ENCODE measurements at regions not wholly inside any gene's neighbourhood (a gene's known extent, or its start where the extent isn't known, plus 50 kb on each side); places are given as distances from the start of the nearest gene placed in this dataset.
"Not testable (repeated sequence)": the region's sequence is repeated elsewhere in the genome, so short reads cannot be mapped to it uniquely, and the experiment has no call there.

- WGBS: 88% methylated on average over 5 of the region's 5 CpGs
- H3K4me1 ChIP-seq (ENCODE audit: insufficient read depth, low read length): no peaks in the 10 kb centered on the region
- no peak overlapping the region for H3K4me3 ChIP-seq (ENCODE audit: low read length)
- H3K9me3 ChIP-seq (ENCODE audit: insufficient read depth, low read depth, low read length): no peaks in the 10 kb centered on the region
- no peaks in the 10 kb centered on the region for H3K36me3 ChIP-seq (ENCODE audit: insufficient read depth, low read length)
- H3K27ac ChIP-seq (ENCODE audit: low read depth, low read length): no peak overlapping the region
- no peaks in the 10 kb centered on the region for H3K27me3 ChIP-seq (ENCODE audit: insufficient read depth, low read length)
- H3K9ac ChIP-seq (ENCODE audit: low read depth, low read length): no peak overlapping the region
Observed at GRCh38 chr13:50649211-50649610, 194.3 kb downstream of the DLEU7 start.

- Histone ChIP-seq H3K27ac (ENCODE audit: low read depth, low read length) (no peak overlapping the region), H3K4me3 (ENCODE audit: low read length) (no peak overlapping the region), H3K9ac (ENCODE audit: low read depth, low read length) (no peak overlapping the region), H3K4me1 (ENCODE audit: insufficient read depth, low read length) (no peaks in the 10 kb centered on the region), H3K9me3 (ENCODE audit: insufficient read depth, low read depth, low read length) (no peaks in the 10 kb centered on the region), H3K27me3 (ENCODE audit: insufficient read depth, low read length) (no peaks in the 10 kb centered on the region), H3K36me3 (ENCODE audit: insufficient read depth, low read length) (no peaks in the 10 kb centered on the region)
- WGBS: 85% methylated on average over 11 of the region's 11 CpGs
Observed at GRCh38 chr13:50650592-50651504, 192.6 kb downstream of the DLEU7 start.

- 85% methylated on average over 3 of the region's 3 CpGs for WGBS
- Histone ChIP-seq H3K4me1 (ENCODE audit: insufficient read depth, low read length) (no peaks in the 10 kb centered on the region), H3K9me3 (ENCODE audit: insufficient read depth, low read depth, low read length) (no peaks in the 10 kb centered on the region), H3K36me3 (ENCODE audit: insufficient read depth, low read length) (no peaks in the 10 kb centered on the region), H3K9ac (ENCODE audit: low read depth, low read length) (no peak overlapping the region), H3K27me3 (ENCODE audit: insufficient read depth, low read length) (no peaks in the 10 kb centered on the region), H3K4me3 (ENCODE audit: low read length) (no peak overlapping the region), H3K27ac (ENCODE audit: low read depth, low read length) (no peak overlapping the region)
Observed at GRCh38 chr13:50651922-50652321, 191.6 kb downstream of the DLEU7 start.

GRCh38 chr13:50654331-50654730 lies 189.2 kb downstream of the DLEU7 start:
- no peak overlapping the region for H3K4me3 ChIP-seq (ENCODE audit: low read length)
- no peaks in the 10 kb centered on the region for H3K9me3 ChIP-seq (ENCODE audit: insufficient read depth, low read depth, low read length)
- H3K27me3 ChIP-seq (ENCODE audit: insufficient read depth, low read length): no peaks in the 10 kb centered on the region
- 98% methylated on average over 3 of the region's 4 CpGs for WGBS
- H3K4me1 ChIP-seq (ENCODE audit: insufficient read depth, low read length): no peaks in the 10 kb centered on the region
- H3K9ac ChIP-seq (ENCODE audit: low read depth, low read length): no peak overlapping the region
- no peaks in the 10 kb centered on the region for H3K36me3 ChIP-seq (ENCODE audit: insufficient read depth, low read length)
- no peak overlapping the region for H3K27ac ChIP-seq (ENCODE audit: low read depth, low read length)

- 93% methylated on average over 5 of the region's 5 CpGs for WGBS
- not testable (repeated sequence) for H3K9me3 ChIP-seq (ENCODE audit: insufficient read depth, low read depth, low read length); H3K4me1 ChIP-seq (ENCODE audit: insufficient read depth, low read length); H3K4me3 ChIP-seq (ENCODE audit: low read length); H3K27ac ChIP-seq (ENCODE audit: low read depth, low read length); H3K36me3 ChIP-seq (ENCODE audit: insufficient read depth, low read length); H3K27me3 ChIP-seq (ENCODE audit: insufficient read depth, low read length); H3K9ac ChIP-seq (ENCODE audit: low read depth, low read length)
Observed at GRCh38 chr13:50661881-50662280, 181.6 kb downstream of the DLEU7 start.

- Histone ChIP-seq H3K4me3 (ENCODE audit: low read length) (no peak overlapping the region), H3K27me3 (ENCODE audit: insufficient read depth, low read length) (no peaks in the 10 kb centered on the region), H3K9me3 (ENCODE audit: insufficient read depth, low read depth, low read length) (no peaks in the 10 kb centered on the region), H3K9ac (ENCODE audit: low read depth, low read length) (no peak overlapping the region), H3K27ac (ENCODE audit: low read depth, low read length) (no peak overlapping the region), H3K4me1 (ENCODE audit: insufficient read depth, low read length) (no peaks in the 10 kb centered on the region), H3K36me3 (ENCODE audit: insufficient read depth, low read length) (no peaks in the 10 kb centered on the region)
- 93% methylated on average over 2 of the region's 2 CpGs for WGBS
Observed at GRCh38 chr13:50664951-50665350, 178.5 kb downstream of the DLEU7 start.

GRCh38 chr13:50668049-50668448 lies 175.4 kb downstream of the DLEU7 start:
- Histone ChIP-seq H3K27me3 (ENCODE audit: insufficient read depth, low read length) (no peaks in the 10 kb centered on the region), H3K9me3 (ENCODE audit: insufficient read depth, low read depth, low read length) (no peaks in the 10 kb centered on the region), H3K36me3 (ENCODE audit: insufficient read depth, low read length) (no peaks in the 10 kb centered on the region), H3K4me3 (ENCODE audit: low read length) (no peak overlapping the region), H3K9ac (ENCODE audit: low read depth, low read length) (no peak overlapping the region), H3K27ac (ENCODE audit: low read depth, low read length) (no peak overlapping the region), H3K4me1 (ENCODE audit: insufficient read depth, low read length) (no peaks in the 10 kb centered on the region)
- WGBS: 92% methylated on average over 6 of the region's 6 CpGs

GRCh38 chr13:50668691-50669271 lies 174.7 kb downstream of the DLEU7 start:
- no peak overlapping the region for H3K9ac ChIP-seq (ENCODE audit: low read depth, low read length)
- H3K27me3 ChIP-seq (ENCODE audit: insufficient read depth, low read length): no peaks in the 10 kb centered on the region
- 95% methylated on average over 2 of the region's 3 CpGs for WGBS
- H3K9me3 ChIP-seq (ENCODE audit: insufficient read depth, low read depth, low read length): no peaks in the 10 kb centered on the region
- no peaks in the 10 kb centered on the region for H3K4me1 ChIP-seq (ENCODE audit: insufficient read depth, low read length)
- no peaks in the 10 kb centered on the region for H3K36me3 ChIP-seq (ENCODE audit: insufficient read depth, low read length)
- H3K4me3 ChIP-seq (ENCODE audit: low read length): no peak overlapping the region
- H3K27ac ChIP-seq (ENCODE audit: low read depth, low read length): no peak overlapping the region

GRCh38 chr13:50670272-50670671 lies 173.2 kb downstream of the DLEU7 start:
- no peak overlapping the region for H3K27ac ChIP-seq (ENCODE audit: low read depth, low read length)
- no peaks in the 10 kb centered on the region for H3K4me1 ChIP-seq (ENCODE audit: insufficient read depth, low read length)
- H3K9ac ChIP-seq (ENCODE audit: low read depth, low read length): no peak overlapping the region
- 89% methylated on average over 8 of the region's 8 CpGs for WGBS
- no peaks in the 10 kb centered on the region for H3K36me3 ChIP-seq (ENCODE audit: insufficient read depth, low read length)
- no peak overlapping the region for H3K4me3 ChIP-seq (ENCODE audit: low read length)
- H3K9me3 ChIP-seq (ENCODE audit: insufficient read depth, low read depth, low read length): no peaks in the 10 kb centered on the region
- no peaks in the 10 kb centered on the region for H3K27me3 ChIP-seq (ENCODE audit: insufficient read depth, low read length)

GRCh38 chr13:50670847-50671496 lies 172.5 kb downstream of the DLEU7 start:
- no peaks in the 10 kb centered on the region for H3K36me3 ChIP-seq (ENCODE audit: insufficient read depth, low read length)
- no peak overlapping the region for H3K9ac ChIP-seq (ENCODE audit: low read depth, low read length)
- H3K4me3 ChIP-seq (ENCODE audit: low read length): no peak overlapping the region
- 88% methylated on average over 4 of the region's 4 CpGs for WGBS
- H3K27ac ChIP-seq (ENCODE audit: low read depth, low read length): no peak overlapping the region
- H3K27me3 ChIP-seq (ENCODE audit: insufficient read depth, low read length): no peaks in the 10 kb centered on the region
- H3K9me3 ChIP-seq (ENCODE audit: insufficient read depth, low read depth, low read length): no peaks in the 10 kb centered on the region
- no peaks in the 10 kb centered on the region for H3K4me1 ChIP-seq (ENCODE audit: insufficient read depth, low read length)

GRCh38 chr13:50671497-50671850 lies 172.0 kb downstream of the DLEU7 start:
- no peaks in the 10 kb centered on the region for H3K27me3 ChIP-seq (ENCODE audit: insufficient read depth, low read length)
- no peak overlapping the region for H3K9ac ChIP-seq (ENCODE audit: low read depth, low read length)
- H3K4me3 ChIP-seq (ENCODE audit: low read length): no peak overlapping the region
- H3K27ac ChIP-seq (ENCODE audit: low read depth, low read length): no peak overlapping the region
- WGBS: 89% methylated on average over 3 of the region's 3 CpGs
- no peaks in the 10 kb centered on the region for H3K4me1 ChIP-seq (ENCODE audit: insufficient read depth, low read length)
- no peaks in the 10 kb centered on the region for H3K36me3 ChIP-seq (ENCODE audit: insufficient read depth, low read length)
- no peaks in the 10 kb centered on the region for H3K9me3 ChIP-seq (ENCODE audit: insufficient read depth, low read depth, low read length)
